SKM-1 treated with dmso at 0.1 percent for 144 hours (cell line): ENCODE measurements at regions not wholly inside any gene's neighbourhood (a gene's known extent, or its start where the extent isn't known, plus 50 kb on each side); places are given as distances from the start of the nearest gene placed in this dataset.

Source experiments
- DNase-seq: peaks from one replicate; lab custom pipeline; 2025; ENCODE audit not compliant: unreplicated experiment; lab: John Stamatoyannopoulos, UW

DNA sequence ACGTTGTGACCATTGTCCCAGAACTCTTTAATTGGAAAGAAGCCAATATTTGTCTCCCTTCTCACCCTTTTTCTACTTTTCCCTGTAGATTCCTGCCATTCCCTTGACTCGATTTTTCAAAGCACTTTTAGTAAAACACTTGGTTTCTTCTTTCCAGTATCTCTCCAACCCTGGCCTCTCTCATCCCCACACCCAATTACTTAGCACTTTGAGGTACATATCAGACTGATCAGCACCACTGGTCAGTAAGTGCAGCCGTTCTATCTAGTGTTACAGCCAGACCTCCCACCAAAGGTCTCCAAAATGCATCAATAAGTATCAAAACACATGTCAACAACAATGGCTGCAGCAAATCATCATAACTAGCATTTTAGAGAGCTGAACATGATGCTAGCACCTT, 141.9 kb downstream of the BTG1 start:
- DNase-seq: no peak

DNA sequence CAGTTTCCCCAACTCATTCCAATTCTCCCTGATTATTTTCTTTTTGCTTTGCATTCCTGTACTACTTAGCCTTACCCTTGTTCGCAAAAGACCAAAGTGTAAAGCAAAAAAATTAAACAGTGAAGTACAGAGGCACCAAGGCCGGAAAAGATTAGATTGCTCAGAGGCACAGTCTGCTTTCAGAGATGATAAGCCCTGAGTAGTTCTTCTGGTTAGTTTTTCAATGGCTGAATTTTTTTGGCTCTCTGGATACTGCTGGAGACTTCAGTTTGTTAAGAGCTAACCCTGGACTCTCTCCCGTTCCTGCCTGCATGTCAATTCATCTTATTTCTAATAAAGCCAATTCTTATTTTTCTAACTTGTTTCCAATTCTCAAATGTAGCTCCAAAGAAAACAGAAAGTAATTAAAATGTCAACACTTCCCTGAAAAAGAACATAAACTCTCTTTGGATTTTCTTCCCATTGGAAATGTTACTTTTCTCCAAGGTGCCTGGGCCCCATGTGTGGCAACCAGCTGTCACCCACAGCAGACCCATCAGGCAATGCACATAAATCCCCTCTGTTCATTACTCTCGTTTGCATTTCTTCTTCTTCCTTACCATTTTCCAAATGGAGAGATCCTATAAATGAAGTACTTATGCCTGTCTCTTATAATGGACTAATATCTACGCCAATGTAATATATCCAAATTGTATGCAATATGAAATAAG, 142.8 kb downstream of the BTG1 start:
- no peak for DNase-seq

DNA sequence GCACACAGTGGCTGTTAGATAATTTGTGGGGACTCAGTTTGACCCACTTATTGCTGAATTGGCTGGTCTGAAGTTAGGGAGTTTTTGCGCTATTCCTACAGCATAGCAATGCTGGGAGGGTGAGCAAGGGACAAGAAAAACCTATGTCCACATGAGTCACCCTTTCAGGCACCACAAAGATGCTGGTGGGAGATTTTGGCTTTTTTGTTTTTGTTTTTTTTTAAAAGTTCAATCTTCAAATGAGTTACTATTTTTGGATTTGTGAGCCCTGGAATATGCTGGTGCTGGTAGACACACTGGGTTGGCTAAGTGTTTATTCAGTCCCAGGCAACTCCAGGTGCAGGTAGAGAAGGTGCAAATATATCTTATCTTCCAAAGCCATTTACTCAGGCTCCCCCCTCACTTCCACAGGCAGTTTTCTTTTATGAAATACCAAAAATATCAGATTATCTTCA, 143.4 kb downstream of the BTG1 start:
- DNase-seq: no peak

DNA sequence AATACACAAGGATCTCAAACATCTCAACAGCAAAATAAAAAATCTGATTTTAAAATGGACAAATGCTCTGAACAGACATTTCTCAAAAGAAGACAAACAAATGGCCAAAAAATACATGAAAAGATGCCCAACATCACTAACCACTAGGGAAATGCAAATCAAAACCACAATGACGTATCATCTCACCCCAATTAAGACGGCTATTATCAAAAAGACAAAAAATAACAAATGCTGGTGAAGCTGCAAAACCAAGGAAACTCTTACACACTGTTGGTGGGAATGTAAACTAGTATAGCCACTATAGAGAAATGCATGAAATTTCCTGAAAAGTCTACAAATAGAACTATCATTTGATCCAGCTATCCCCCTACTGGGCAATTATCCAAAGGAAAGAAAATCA, 145.0 kb downstream of the BTG1 start:
- DNase-seq: no peak

DNA sequence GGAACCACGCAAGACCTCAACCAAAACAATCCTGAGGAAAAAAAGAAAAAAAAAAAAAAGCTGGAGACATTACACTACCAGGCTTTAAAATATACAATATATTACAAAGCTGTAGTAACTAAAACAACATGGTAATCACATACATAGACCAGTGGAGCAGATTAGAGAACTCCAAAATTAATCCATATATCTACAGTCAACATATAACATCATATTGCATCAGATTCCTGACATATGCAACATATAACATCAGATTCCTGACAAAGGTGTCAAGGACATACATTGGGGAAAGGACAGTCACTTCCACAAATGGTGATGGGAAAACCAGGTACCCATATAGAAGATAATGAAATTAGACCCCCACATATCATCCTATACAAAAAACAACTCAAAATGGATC, 145.8 kb downstream of the BTG1 start:
- no peak for DNase-seq

DNA sequence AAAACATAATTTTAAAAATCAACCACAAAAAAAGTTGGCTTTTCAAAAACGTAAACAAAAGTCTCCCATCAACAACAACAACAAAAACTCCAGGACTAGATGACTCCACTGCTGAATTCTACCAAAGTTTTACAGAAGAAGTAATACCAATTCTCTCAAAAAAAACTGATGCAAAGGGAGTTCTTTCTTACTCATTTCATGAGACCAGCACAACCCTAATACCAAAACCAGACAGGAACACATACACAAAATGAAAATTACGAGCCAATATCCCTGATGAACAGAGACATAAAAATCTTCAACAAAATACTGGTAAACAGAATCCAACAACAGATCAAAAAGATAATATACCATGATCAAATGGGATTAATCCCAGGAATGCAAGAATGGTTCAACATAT, 147.3 kb downstream of the BTG1 start:
- DNase-seq: no peak

DNA sequence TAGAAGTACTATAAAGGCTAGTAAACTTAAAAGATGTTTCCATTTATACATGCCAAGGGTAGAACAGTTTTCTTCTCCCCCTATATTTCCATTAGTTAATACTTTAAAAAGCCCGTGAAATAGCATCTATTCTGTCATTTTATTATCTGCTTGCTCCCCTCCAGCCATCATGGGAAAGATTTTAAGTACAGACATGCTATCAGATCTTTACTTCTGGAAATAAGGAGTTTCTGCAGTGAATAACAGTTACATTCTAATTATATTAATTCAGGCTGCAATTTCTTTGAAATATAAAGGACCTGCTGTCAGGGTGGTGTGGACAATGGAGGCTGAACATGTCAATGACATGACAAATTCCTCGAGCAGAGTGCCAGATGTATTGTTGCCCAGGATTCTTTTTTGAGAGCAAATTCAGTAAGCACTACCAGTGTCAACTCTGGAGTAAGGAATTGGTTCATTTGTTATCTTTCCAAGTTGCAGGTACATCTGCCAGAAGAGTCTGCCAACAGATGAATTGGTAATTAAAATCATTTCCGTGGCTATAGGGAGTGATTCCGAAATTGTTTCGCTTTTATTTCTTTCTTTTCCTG, 151.3 kb downstream of the BTG1 start:
- DNase-seq: no peak

DNA sequence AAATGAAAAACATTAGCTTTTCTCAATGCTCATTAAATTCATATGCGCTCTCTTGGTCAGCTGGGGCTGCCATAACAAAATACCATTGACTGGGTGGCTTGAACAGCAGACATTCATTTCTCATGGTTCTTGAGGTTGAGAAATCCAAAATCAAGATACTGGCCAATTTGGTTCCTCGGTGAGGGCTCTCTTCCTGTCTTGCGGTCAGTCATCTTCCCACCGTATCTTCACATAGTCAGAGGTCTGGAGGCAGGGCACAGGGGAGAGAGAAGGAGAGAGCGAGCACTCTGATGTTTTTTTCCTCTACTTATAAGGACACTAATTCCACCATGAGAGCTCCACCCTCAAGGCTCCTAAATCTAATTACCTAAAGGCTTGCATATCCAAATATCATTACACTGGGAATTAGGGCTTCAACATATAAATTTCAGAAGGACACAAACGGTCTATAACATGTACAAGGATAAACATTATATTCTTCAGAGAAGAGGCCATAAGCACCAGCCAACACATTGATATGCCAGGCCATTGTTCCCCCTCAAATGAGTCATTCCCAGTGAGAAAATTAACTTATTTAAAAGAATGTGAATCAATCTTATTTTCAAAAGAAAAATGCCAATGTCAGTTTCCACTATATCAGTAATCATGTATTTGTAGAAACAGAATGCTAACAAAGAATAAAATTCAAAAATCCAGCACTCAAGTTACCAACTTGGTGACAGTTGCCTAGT, 152.2 kb downstream of the BTG1 start:
- no peak for DNase-seq

DNA sequence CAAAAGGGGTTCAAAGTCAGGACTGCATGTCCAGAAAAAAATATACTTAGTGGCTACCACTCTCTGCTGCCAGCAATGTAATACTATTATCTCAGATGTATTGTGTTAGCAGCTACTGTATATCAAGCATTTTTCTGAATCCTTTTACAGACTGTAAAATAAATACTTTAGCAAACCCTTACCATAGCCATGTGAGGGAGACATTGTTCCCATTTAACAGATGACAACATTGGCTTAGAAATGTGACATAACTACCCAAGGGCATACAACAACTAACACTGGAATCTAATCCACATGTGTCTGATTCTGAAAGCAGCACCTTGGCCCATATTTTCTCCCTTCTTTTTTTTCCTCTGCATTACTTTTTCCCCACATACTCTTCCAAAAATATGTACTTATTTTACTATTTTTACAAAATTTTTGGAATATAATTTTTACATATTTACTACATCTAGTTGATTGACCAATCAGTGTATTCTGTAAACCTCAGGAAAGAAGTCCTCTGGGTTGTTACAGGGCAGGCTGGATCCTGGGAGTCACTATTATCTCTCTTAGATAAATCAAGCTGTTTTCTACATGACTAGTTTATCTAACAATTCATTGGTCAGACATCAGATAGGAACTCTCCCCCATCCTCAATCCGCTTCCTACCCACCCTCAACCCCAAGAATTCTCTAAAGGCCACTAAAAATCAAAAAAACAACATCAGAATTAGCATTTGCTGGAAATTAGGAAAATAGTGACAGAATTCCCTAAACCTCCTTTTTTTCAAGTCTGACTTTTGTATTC, 154.1 kb downstream of the BTG1 start:
- DNase-seq: no peak

DNA sequence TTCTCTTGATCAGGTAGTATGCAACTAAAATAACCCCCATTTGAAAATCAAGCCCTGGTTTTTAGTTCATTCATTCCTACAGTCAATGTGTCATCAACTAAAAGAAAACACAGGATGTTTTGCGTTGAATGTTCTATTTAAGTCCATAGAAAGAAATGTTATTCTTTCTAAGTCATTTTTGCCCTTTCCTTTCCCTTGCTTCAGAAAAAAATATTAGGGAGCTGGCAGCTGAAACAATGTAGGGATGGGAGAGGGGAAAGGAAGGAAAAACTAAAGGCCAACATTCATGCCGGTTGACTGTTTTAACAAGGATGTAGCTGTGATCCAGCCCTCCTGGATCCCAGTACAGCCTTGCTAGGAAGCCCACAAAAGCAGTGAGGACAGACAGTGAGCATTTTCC, 155.1 kb downstream of the BTG1 start:
- DNase-seq: no peak

DNA sequence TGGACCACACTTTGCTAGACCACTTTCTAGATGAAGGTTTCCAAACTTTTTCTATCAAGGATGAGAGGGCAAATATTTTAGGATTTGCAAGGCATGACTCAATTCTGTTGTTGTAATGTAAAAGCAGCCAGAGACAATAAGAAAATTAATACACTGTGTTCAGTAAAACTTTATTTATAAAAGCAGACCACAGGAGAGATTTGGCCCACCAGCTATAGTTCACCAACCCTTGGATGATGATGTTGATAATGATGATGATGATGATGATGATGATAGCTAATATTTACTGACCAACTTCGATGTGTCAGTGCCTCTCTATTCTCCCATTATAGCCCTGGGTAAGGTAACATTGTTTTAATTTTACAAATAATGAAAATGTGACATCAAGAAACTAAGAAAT, 156.5 kb downstream of the BTG1 start:
- no peak for DNase-seq

DNA sequence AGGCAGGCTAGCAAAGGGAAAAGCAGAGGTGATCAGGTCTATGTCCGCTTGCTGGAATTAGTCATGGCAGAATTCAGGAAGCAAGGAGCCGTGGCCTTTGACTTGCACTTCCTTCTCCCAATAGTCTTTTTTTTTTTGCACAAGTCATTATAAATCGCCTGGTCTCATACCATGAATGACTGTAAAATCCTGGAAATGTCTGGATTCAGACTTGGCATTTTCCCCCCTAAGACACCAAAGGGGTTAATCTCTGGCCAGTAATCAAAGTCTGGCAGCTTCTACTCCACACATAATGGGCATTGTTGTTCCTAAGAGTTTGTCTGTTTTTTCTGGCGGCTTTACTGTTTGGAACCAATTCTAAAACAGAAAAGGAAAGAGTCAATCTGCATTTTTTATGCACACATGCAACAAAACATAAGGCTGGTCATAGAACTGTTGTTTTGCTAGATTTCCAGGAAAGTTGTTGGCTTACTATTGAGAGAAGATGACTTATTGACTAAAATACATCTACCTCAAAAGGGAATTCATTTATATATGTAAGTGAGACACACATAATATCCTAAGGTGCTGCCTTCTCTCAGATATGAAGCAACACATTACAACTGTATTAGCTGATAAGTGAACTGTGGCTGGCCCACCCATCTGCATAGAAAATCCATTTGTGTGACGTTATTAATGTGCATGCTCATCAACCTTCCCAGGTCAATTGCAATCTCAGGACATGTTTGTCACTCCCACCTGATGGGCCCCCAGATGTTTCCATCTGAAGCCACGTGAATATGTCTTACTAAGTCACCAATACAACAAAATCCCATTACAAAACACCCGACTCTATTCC, 157.3 kb downstream of the BTG1 start:
- DNase-seq: no peak

DNA sequence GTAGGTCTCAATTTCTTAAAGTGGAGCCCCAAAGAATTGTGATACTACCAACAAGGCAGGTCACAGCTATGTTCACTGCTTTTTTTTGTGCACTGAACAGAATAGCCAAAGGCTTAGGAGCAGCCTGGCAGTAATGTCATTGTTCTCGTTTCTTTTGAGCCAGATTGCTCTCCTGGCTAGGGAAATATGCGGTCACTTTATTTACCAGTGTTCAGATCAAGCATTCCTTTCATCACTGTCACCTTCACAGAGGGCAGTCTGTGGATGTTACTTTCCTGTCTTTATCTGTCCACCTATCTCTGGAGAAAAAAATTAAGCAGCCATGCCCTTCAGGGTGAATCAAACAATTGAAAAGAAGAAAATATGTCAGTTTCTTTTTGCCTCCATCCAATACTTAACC, 159.6 kb downstream of the BTG1 start:
- DNase-seq: no peak

DNA sequence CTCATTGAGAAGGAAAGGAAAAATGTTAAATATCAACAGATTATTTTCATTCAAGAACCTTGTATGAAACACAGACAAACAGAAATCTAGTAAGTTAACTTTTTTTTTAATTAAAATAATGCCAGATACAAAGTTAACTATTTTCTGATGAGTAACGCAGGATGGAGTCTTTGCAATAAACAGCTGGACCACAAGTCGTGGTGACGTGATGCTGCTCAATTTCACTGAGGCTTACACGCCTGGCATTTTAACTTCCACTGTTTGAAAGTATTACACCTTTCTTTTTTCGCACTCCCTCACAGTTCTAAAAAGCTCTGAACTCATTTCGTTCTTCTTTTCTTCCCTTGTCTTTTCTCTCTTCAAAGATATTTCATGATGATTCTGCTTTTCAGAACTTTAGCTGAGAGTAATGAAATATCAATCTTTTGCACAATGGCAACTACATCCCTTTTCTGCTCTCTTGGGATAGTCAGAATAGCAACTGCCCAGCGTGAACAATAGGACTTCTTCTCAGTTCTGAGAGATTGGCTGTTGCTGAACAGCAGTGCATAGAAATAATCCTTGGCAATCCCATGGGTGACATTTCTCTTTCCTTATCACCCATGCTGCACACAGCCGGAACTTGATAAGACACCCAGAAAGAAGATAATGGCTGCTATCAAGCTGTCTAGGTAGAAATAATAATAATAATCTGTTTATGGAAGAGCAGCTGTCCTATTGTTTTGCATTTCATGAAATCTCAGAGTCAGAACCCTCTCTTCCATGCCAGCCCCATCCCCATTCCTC, 160.5 kb downstream of the BTG1 start:
- DNase-seq: no peak

DNA sequence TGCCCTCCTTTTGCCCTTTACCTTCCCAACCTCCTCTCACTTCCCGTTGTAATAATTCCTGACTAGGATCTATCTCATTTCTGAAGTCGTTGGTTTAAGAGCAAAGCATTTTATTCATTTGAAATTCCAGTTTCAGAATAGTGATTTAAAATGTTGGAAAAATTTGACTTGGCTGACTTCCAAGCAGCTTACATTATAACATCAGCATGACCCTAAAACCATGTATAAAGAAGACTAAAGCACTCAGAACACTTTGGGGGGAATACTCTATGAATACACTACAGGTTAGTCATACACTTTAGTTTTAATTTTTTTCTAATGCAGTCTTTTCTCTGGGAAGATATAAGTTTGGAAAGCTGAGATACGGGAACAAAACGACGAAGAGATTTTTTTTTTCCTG, 161.1 kb downstream of the BTG1 start:
- no peak for DNase-seq

DNA sequence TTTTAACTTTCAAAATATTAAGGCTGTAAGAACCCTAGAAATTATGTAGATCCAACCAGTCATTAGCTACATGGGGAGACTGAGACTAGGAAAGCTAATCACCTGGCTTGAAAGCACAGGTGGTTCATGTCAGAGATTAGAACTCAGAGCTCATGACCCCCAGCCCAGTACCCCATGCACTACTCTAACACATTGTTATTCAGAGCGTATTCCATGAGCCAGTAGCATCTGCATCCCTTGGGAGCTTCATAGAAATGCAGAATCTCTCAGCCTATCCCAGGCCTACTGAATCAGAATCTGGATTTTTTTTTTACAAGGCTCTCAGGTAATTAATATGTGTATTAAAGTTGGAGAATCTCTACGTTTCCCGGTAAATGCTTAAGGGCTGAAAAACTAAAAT, 161.7 kb downstream of the BTG1 start:
- DNase-seq: no peak

DNA sequence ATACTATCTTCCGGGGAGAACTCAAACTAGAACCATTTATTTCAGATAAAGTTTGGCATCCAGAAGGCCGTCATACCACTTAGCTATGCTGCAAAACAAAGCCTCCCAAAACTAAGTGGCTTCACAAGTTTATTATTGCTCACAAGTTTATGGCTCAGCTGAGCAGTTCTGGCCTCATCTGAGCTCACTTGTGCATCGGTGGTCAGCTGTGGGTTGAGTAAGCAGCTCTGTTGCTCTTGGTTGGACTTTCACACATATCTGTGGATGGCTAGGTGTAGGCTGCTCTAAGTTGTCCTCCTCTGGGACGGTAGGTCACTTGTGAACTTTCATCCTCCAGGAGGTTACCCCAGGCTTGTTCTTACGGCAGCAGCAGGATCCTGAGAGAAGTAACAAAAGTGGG, 162.7 kb downstream of the BTG1 start:
- no peak for DNase-seq

DNA sequence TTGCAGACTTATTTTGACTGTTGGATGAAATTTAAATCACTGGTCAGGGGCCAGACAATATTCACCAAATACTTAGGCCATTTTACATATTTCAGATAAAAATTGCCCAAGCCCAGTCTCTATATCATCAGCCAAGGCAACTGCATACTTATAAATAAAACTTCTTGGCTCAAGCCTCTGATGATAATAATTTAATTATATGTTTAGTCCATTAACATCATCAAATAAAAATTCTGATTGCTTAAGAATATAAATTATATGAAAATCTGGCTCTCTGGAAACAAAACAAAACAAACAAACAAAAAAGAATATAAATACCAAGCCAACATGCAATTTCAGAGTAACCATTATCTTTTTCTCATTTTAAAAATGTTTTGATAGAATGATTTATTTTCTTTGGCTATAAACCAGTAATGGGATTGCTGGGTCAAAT, 165.2 kb downstream of the BTG1 start:
- no peak for DNase-seq

DNA sequence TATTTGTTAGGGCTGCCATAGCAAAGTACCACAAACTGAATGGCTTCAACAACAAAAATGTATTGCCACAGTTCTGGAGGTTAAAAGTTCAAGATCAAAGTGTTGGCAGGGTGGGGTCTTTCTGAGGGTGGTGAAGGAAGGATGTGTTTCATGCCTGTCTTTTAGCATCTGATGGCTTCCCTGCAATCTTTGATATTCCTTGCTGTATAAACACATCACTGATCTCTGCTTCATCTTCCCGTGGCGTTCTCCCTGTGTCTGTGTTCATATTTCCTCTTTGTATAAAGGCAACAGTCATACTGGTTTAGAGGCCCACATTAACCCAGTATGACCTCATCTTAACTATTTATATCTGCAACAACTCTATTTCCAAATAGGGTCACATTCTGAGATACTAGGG, 167.5 kb downstream of the BTG1 start:
- no peak for DNase-seq

DNA sequence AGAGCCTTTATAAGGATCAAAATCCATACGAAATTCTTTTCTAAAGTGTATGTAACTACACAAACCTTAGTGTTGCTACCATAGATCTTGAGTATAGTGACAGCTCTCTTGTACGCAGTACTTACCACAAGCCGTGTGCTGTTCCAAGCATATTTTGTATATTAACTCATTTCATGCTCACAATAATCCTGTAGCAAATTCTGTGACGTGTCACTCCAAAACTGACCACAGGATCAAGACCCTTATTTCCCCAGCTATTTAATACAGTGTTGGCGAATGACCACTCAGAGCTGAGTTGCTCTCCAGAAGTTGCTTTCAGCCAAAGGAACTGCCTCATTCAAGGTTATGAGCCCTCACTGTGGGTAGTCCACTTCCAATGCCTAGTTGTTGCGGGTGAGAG, 169.8 kb downstream of the BTG1 start:
- DNase-seq: no peak
